K562 (cell line): ENCODE measurements at regions not wholly inside any gene's neighbourhood (a gene's known extent, or its start where the extent isn't known, plus 50 kb on each side); places are given as distances from the start of the nearest gene placed in this dataset.

ENCODE experiments used
- ESRRA ChIP-seq: fragments of 450-650 bp; IDR thresholded peaks from 2 replicates; pipeline ENCODE4 v1.6.1; 2014; ENCODE audit warnings: low read depth, mild to moderate bottlenecking, moderate library complexity, borderline replicate concordance
- FOXK1 ChIP-seq: sonication (generic); formaldehyde crosslinking; IDR thresholded peaks from 2 replicates; pipeline ENCODE4 v1.8.0; 2022; ENCODE audit warnings: missing genetic modification reagents, mild to moderate bottlenecking, borderline replicate concordance
- HNRNPK ChIP-seq: fragments of 200-400 bp; formaldehyde crosslinking; IDR thresholded peaks from one replicate; pipeline ENCODE4 v1.6.1; 2018; ENCODE audit warnings: mild to moderate bottlenecking, low read depth, low read length; ENCODE audit not compliant: poor library complexity, severe bottlenecking
- JUND ChIP-seq, 2 experiments: IDR thresholded peaks; 2 replicates in 1 of 2; 3 replicates in 1 of 2; pipeline ENCODE4 v1.6.1; 2011; ENCODE audit warnings: borderline replicate concordance in 2 of 2, low read depth in 2 of 2, low read length in 2 of 2, improper control_type of control experiment in 1 of 2, missing biosample characterization in 1 of 2, missing genetic modification characterization in 1 of 2, missing genetic modification reagents in 1 of 2
- SIN3A ChIP-seq, 2 experiments: fragments of 150-350 bp in 1 of 2; IDR thresholded peaks; 2 replicates each; pipeline ENCODE4 v1.6.1; 2011 to 2016; ENCODE audit warnings: borderline replicate concordance in 2 of 2, low read depth in 2 of 2, low read length in 2 of 2, mild to moderate bottlenecking in 2 of 2, moderate library complexity in 2 of 2; ENCODE audit not compliant: control insufficient read depth in 1 of 2
- TRIM28 ChIP-seq: fragments of 450-650 bp; IDR thresholded peaks from 2 replicates; pipeline ENCODE4 v1.6.1; 2017
- TF ChIP-seq, protein P1 (sequence below), 3 experiments: IDR thresholded peaks in 2 of 3; conservative IDR thresholded peaks in 1 of 3; 2 replicates each; pipeline ENCODE4 v1.5.1; 2011 to 2012; ENCODE audit warnings: low read length in 3 of 3, mild to moderate bottlenecking in 3 of 3, control low read depth in 2 of 3, improper control_type of control experiment in 1 of 3, inconsistent platforms in 1 of 3, low read depth in 1 of 3, mixed read lengths in 1 of 3, moderate library complexity in 1 of 3; ENCODE audit not compliant: insufficient read depth in 2 of 3

DNA sequence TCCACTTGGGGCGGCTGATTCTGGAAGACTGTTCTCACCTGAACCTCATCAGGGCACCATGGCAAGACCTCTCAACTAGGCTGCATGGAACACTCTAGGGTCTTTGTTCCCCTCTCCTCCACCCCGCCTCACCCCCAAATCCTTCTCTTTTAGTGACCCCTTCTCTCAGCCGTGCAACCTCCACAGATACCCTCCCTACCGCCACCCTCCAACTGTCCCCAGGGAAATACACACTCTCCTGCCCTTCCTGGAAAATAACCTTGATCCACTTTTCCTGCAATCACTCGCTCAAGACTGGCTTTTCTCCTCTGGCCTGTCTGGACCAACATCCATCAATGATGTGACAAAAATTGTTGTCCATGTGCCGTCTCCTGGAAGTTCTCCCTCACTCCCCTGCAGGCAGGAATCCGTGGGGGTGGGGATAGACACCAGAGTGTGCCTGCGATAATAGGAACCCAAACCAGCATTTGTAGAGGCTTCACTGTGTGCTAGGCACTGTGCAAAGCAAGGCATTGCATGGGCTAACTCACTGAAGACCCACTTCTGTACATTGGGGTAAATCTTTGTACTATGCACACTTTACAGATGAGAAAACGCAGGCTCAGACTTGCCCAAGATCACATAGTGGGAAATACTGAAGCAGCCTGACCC, 160.1 kb upstream of the UBE2E1 start:
- TF ChIP-seq TRIM28 (no peak), HNRNPK (no peak), ESRRA (no peak), JUND (IDR thresholded peaks at IDR 0.05; ENCODE audit: borderline replicate concordance, low read depth, low read length) (no peak), JUND (tag; IDR thresholded peaks at IDR 0.05; ENCODE audit: borderline replicate concordance, low read depth, low read length) (no peak), SIN3A (IDR thresholded peaks at IDR 0.05; ENCODE audit: borderline replicate concordance in 2 of 2, control insufficient read depth in 1 of 2, low read depth in 2 of 2, low read length in 2 of 2) (no peak), FOXK1 (CRISPR knock-in tag) (no peak)
- TF ChIP-seq, protein P1, sequence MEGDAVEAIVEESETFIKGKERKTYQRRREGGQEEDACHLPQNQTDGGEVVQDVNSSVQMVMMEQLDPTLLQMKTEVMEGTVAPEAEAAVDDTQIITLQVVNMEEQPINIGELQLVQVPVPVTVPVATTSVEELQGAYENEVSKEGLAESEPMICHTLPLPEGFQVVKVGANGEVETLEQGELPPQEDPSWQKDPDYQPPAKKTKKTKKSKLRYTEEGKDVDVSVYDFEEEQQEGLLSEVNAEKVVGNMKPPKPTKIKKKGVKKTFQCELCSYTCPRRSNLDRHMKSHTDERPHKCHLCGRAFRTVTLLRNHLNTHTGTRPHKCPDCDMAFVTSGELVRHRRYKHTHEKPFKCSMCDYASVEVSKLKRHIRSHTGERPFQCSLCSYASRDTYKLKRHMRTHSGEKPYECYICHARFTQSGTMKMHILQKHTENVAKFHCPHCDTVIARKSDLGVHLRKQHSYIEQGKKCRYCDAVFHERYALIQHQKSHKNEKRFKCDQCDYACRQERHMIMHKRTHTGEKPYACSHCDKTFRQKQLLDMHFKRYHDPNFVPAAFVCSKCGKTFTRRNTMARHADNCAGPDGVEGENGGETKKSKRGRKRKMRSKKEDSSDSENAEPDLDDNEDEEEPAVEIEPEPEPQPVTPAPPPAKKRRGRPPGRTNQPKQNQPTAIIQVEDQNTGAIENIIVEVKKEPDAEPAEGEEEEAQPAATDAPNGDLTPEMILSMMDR (IDR thresholded peaks at IDR 0.05 in 2 of 3, conservative IDR thresholded peaks at IDR 0.05 in 1 of 3; ENCODE audit: insufficient read depth in 2 of 3, low read depth in 1 of 3, low read length in 3 of 3): no peak
